Stimulated activated CD4-positive, alpha-beta T cell treated with anti-CD3 and anti-CD28 coated beads, Interleukin-15, amount 100 ng/mL, for 24 hours (primary cell): ENCODE measurements at regions not wholly inside any gene's neighbourhood (a gene's known extent, or its start where the extent isn't known, plus 50 kb on each side); places are given as distances from the start of the nearest gene placed in this dataset.
A peak's percentile ranks its signal among the peaks of the same experiment; 100 is the strongest.
"Not testable (repeated sequence)": the region's sequence is repeated elsewhere in the genome, so short reads cannot be mapped to it uniquely, and the experiment has no call there.

ENCODE experiments used
- DNase-seq: peaks from one replicate; pipeline ENCODE4 v3.0.0-alpha.2; 2020

DNA sequence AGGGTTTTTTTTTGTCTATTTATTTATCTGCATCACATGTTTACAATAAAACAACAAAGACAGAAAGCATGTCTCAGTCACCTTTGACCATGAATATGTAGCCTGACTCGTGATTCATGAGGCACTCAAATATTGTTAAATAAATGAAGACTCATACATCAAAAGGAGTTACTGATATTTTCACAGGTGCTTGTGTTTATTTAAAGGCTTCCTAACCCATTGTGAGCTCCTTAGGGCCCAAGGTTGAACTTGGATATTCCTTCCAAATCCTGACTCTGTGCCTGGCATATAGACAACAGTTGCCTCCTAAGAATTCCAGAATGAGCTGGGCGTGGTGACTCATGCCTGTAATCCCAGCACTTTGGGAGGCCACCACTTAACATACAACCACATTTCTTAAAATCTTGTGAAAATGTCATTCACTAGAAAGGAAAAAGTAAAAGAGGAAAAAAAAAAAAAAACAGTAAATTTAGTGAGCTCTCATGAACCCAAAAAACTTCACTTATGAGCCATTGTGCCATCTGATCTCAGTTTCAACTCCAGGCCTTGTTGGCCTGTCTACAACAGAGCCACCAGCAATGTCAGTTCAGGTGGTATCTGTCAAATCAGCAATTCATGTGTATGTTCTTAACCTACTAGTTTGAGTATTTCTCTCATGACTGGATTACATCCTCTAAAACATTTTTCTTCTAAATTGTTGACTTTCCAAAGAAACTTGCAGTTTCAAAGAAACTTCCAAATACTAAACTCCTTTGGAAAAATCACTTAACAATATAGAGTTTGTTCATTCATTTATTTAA, 162.7 kb upstream of the MARCKS start:
- no peak for DNase-seq

DNA sequence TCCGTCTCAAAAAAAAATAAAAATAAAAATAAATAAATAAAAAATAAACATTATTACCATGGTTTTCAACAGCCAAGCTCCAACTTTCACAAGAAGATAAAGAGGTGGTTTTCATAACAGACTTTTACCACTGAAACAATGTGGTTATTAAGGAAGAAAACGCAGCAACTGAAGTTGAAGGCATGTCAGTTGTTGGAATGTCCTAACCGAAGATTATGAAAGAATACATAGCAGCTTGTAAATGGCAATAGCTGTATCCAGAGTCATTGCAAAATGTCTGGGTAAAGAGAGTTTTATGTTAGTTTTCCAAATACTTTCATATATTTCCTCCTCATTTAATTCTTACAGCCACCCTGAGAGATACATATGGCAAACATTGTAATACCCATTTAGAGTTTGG, 161.6 kb upstream of the MARCKS start:
- DNase-seq = no peak

DNA sequence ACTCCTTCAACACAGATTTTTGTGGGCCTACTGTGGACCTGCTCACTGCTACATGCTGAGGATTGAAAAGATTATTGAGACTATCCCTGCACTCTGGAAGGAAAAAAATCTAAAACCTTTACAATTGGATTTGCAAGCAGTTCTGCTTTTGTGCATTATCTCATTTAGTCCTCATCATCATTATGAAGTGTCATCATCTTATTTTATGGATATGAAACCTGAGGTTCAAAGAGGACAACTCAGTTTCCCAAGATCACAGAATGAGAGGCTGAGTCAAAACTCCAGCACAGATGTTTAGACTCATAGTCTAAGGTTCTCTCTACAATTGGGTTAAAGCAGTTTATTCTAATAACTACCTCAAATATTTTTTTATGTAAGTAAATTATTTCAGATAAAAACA, 160.2 kb upstream of the MARCKS start:
- DNase-seq = no peak

DNA sequence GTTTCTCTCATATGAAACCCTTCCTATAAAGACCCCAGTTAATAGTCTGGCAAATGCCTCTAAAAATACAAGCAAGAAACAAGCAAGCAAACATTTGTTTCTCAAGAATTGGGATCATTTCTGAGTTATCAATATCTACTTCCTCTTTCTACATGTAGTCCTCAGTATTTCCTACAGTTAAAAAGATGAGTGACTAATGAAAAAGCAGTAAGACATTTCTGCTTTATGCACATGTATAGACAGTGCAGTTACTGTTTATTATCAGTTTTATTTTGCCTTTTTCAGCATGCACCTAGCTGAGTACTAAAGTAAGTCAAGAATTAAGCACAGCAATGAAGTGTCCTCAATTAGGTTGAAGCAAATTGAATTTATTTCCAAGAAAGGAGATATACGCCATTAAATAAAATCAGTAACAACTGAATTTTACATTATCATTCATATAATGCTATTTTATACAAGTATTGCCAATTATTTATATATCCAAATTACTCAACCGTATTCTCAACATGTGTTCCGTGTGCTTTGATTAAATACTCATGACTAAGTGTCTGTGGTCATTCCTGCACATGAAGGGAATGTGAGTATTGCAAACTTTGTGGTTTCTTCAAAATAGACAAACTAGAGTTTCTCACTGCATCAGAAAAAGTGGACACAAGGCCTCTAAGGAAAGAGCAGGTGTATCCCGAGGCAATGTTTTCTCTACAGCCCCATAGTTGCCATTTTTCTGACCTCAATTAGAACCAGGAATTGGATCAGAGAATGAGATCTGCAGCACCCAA, 159.3 kb upstream of the MARCKS start:
- no peak for DNase-seq

DNA sequence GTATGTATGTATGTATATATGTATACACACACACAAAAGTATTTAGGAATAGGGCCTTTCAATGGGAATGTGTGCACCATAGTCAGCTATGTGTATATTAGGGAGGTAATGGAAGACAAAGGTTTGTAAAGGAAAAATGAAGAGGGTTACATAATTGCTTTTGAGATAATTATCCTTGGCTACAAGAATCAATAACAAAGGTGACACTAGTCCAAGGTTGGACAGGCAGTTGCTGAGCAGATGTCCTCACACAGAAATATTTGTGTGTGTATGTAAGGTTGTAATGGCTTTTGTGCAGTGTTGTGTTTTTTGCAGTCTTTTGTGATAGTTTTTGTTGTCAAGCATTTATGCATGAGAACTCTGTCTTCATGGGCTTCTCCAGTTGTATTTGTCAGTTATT, 157.9 kb upstream of the MARCKS start:
- DNase-seq = no peak

DNA sequence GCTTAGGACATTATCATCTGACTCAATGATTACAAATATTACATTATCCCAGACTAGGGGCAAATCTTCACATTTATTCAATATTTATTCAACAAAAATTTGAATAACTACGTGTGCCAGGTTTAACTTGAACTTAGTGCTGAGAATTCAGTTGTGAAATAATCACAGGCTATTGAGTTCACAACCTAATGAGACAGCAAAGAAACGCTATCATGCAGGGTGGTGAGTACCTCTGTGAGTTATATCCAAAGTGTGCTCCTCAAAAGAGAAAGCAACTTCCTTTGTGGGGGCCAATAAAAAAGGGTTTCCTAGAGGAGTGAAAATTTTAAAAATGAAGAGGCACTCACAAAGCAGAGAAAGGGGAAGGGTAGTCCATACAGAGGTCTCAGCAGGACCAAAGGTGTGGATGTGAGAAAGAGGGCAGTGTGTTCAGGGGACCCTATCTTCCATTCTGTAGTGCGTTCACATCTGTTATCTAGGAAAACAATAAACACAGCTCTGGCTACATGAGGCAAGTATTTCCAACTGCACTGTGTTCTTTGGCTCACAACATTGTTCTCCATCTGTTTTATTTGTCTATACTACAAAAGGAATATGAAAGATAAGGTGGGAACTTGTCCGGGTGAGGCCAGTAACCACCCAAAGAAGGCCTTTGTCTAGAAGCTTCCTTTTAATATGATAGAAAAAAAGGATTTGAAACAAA, 155.4 kb upstream of the MARCKS start:
- no peak for DNase-seq

DNA sequence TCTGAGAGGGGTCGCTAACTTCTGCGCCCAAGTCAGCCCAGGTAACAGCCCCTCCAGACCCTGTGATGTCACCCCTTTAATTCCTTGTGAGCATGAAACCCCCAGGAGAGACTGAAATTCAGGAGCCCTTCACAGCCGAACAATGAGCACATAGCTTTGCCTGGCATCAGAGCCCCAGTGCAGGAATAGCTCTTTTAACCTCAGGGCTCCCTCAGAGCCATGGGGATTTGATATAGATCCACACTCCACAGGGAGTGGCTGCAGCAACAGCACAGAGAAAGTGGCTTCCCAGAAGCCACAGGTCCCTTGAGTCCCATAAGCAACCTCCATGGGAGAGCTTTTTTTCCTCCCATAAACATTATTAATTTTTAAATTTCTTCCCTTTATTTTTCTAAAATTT, 150.0 kb upstream of the MARCKS start:
- no peak for DNase-seq

DNA sequence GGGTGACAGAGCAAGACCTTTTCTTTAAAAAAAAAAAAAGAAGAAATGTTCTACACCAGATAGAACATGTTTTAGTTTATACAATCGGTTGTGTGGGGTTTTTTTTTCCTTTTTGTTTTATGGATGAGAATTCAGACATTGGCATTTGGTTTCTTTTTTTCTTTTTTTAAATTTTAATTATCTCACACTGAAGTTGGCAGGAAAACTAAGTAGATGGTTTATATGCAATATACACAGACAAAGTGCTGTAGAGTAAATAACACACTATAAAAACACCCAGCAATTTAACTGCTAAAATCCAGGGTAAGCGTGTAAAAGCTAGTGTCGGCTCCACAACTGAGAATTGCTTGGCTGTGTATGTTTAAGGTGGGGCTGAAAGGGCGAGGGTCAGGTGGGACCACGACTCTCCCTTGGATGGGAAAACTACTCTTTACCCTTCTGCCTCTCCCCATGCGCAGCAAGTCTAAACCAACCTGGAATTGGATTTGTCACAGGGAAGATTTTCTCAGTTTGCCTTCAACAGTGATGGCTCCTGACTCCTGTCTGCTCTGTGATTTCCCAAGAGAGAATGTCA, 147.1 kb upstream of the MARCKS start:
- DNase-seq = no peak

DNA sequence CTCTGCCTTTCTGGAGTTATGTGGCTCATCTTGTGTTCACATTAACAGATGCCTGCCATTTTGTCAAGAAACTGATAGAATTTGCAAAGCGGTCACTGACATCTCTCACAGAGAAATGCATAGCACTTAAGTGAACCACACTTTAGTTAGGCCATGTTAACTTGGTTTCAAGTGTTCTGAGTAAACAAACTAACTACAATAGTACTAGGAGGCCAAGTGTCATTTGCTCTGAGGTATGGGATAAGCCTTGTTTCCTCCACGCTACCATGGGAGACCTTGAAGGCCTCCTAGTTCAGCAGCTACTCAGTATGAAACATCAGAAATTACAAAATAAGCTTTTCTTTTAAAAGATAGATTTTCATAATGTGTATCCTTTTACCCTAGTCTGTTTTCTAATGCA, 143.5 kb upstream of the MARCKS start:
- no peak for DNase-seq

DNA sequence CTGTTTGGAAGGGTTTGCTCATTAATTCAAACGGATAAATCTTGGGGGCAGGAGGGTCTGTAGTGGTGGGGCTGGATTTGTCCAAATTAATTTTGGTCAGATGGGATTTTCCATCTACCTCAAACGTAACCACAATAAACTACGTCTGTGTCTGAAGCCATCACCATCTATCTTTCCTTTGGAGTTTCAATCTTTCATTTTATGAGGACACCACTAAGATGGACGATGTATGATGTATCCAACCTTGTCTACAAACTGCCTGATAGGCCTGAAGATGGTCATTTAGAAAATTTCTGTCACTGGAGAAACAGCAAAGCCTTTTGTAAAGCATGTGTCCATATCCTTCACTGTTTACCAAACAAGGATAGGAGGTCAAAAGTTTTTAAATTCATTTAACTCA, 138.6 kb upstream of the MARCKS start:
- no peak for DNase-seq

DNA sequence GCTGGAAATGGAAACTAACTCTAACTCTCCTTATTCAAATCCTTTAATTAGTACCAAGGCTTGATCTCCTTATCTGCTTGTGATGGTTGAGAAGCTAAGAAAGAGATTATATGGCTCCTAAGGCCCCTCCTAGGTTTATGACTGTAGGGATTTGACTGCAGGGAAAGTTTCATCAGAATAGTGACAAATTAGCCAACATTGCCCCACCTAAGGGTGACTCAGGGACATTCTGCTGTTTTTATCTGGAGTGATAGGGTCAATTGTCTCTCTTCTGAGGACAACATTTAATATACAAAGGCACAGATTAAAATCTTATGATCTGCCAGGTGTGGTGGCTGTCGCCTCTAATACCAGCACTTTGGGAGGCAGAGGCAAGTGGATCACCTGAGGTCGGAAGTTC, 138.1 kb upstream of the MARCKS start:
- DNase-seq = no peak

DNA sequence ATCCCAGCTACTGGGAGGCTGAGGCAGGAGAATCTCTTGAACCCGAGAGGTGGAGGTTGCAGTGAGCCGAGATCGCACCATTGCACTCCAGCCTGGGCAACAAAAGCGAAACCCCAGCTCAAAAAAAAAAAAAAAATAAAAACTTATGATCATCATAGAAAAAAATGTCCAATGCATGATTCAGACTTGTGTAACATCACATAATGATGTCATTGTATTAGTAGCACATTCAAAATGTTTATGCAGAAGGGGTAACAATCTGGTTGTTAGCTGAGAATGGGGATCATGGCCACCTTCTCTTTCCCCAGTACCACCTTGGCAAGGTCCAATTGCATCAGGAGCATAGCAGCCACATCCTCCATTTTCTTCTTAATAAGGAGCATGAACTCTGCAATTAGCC, 137.6 kb upstream of the MARCKS start:
- no peak for DNase-seq

DNA sequence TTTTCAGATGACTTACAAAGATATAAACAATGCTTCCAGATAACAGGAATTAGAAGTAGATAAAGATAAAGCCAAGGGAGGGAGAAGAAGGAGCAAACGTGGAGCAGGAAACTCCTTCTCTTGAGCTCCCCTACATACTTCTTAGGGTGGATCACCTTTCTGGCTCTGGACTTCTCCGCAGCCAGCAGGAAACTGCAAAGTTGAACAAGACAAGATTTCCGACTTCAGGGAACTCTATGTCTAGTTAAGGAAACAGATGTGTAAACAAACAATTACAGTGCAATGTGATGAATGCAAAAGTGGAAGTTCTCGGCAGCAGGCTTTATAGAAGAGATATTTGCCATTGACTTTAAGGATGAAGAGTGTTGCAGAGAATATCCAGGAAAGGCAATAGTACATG, 134.0 kb upstream of the MARCKS start:
- DNase-seq = no peak

DNA sequence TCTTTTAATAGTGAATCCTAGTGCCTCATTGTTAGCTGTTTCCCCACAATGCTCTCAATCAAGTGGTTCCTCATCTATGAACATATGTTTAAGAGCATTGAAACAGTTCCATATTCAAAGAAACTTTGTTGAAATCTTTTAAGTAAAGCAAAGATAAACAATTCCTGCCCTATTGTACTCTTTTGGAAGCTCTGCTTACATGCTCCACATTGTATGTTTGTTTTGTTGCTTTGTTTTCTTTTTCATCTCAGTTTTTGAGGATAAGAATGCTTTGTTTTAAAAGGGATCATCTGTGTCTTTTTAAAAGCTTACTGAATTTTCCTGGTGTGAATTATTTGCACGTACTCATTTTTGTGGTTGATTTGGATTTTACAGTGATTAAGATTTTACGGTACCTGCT, 132.2 kb upstream of the MARCKS start:
- not testable (repeated sequence) for DNase-seq

DNA sequence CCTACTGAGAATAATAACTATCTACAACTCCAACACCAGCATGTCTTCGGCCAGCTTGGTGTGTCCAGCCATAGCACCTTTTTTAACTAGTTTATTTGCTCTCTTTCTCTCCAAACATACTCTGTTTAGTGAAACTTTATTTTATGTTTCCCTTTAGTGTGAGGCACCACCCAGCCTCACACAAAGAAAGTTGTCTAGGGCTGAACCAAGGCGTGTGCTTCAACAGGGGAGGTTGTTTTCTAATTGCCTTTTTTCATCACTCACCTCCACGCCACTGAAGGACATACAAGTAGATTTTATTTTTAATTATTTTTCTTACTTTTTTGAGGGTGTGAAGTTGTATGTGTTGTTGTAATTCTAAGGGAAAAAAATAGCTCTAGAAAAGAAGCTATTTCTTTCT, 125.6 kb upstream of the MARCKS start:
- no peak for DNase-seq

DNA sequence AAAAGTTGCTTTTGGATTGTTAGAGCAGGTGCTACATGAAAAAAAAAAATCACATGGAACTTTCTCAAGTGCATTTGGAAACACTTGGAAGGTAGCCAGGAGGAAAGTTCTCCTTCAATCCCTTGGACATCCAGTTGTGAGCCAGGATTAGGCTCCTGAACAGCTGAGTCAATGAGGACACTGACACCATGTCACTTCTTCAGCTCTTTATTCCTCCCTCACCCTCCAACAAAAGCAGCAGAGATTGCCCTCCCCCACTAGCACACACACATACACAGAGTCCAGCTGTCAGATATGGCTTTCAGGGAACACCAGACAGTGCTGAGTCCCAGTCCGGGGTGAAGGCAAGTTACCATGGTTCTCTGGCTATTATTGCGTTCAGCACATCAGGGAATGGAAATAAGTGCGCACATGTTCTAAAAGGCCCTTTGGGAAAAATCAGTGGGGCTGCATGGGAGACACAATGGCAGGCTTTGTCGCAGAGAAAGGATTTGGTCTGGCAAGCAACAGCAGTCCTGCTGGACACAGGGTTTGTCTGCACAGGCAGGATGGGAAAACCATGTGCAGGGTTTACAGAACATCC, 124.7 kb upstream of the MARCKS start:
- no peak for DNase-seq

DNA sequence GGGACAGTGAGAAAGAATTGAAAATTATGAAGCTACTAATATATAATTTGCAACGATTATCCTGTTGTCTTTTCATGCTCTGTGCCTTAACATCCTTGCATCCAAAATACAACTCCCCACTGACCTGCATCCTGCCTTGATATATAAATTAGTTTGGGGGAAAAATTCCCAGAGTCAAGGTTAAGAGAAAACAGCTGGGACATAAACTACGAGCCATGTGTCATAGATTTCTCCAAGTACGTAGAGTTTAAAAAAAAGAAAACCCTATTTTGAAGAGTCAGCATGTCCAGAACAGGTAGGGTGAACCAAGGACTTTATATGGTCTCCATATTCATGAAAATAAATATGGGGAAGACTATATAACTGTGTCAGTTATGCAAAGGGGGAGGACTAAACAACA, 123.8 kb upstream of the MARCKS start:
- DNase-seq = no peak

DNA sequence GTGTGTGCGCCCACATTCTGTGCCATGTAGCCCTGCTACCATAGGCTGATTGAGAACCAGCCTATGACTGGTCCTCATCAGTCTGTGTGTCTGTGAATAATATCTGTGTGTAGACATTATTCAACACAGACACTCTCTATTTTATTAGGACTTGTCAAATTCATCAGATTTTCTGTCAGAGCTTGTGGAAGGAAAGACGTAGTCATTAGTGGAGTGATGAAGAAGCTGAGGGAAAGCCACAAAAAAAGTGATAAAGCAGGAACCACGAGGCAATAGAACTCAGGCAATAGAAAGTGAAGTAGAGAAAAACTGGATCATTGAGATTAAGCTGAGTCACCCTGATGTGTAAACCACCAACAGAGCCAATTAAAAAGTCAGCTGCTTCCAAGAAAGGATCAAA, 122.2 kb upstream of the MARCKS start:
- DNase-seq = peak; percentile 3

DNA sequence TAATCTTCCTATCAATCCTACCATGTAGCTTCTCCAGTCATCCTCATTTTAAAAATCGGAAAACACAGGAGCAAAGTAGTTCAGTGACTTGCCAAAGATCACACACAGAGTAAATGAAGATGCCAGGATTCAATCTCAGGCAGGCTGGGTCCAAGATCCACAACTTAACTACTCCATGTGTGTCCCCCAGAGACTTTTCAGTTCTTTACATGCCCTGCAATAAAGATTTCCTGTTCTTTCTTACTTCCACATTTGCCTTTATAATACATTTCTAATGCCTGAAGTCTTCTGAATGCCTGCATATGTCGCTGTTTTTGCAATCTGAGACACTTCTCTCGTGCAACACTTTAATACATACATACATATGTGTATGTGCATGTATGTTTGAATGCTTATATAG, 121.7 kb upstream of the MARCKS start:
- DNase-seq = no peak

DNA sequence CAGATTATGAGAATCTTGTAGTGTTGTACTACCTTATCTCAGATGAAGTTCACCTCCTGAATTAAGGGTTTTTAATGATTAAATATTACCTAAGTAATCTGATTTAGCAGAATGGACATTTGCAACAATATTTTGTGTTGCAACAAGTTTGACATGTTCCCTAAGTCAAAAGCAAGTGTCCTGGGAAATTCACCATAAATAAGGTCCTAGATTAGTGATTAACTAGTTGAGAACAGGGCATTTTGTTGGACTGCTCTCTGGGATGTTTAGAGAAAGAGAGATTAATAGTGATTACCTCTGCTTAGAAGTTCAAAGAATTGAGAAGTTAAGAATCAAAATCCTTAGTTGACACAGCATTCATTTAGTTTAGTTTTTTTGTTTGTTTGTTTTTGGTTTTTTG, 120.2 kb upstream of the MARCKS start:
- DNase-seq = no peak

DNA sequence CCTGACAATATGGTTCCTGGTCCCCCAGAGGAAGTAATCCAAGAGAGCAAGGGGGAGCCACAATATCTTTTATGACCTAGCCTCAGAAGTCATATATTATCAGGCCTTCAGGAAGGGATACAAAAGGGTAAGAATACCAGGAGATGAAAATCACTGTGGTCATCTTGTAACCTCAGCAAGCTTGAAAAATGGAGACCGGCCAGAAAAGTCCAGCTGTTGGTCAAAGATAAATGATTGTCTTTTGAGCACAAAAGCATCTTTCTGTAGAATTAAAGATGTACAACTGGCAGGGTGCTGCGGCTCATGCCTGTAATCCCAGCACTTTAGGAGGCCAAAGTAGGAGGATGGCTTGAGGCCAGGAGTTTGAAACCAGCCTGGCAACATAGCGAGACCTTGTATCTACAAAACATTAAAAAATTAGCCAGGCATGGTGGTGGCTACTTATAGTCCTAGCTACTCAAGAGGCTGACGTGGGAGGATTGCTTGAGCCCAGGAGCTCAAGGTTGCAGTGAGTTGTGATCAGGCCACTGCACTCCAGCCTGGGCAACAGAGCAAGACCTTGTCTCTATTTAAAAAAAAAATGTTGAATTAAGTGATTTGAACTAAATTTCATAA, 118.0 kb upstream of the MARCKS start:
- DNase-seq = no peak

DNA sequence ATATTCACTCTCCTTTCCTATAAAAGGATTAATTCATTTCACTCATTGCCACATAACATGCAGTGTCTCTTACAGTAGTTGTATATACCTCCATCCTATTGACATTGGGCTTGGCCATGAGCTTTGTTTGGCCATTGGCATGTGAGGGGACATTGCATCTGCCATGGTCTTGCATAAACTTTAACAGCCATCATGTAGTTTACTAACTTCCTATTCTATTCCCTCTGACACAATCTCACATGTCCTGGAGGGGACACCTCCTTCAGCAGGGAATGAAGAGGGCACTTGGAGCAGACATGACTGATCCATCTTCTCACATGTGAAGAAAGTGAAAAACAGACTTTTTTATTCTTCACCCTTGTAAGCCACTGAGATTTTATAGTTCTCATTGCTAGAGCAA, 115.5 kb upstream of the MARCKS start:
- no peak for DNase-seq

DNA sequence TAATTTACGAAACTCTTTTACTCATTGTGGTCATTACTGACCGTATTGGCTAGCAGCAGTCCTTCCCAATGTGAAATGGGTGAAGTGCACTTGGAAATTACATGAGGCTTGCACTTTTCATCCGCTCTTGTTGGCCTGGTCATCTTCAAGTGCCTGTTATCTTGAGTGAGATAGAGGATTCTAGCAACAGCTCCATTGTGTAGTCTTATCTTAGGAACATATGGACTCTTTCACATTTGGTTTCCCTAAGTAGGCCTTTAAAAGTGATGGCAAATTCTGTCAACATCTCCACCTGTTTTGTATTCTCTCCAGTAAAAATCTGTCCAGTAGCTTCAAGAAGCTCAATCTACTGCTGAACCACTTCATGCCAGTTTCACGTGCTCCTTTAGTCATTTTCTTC, 114.8 kb upstream of the MARCKS start:
- DNase-seq = no peak
